ENCODE measurements at regions not wholly inside any gene's neighbourhood (a gene's known extent, or its start where the extent isn't known, plus 50 kb on each side); places are given as distances from the start of the nearest gene placed in this dataset.

DNA sequence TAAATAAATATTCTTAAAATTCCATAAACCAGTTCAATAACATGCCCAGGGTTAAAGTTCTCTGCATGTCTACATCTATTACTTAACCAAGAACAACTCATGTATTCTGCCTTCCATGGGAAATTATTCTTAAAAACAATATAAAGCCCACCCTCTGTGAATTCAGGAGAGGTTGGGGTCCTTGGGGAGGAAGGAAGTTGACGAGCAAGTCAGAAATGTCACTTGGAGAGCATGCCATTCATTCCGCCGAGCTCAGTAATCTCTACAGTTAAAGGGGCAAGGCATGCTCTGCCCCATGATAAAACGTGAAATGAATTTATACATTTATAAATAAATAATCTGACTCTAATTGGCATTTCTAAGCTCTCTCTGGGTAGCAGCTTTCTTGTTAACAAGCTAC lies 405.1 kb downstream of the TOX3 start:
- H3K9ac ChIP-seq (ENCODE audit: insufficient read depth in 1 of 2, low read length in 2 of 2): no peak overlapping the region
- no peaks in the 10 kb centered on the region for H3K27me3 ChIP-seq (ENCODE audit: control insufficient read depth in 3 of 3, insufficient read depth in 3 of 3, low read length in 2 of 3)
- no peak overlapping the region for H3K27ac ChIP-seq (ENCODE audit: low read depth in 1 of 2, low read length in 1 of 2)
- H3K4me1 ChIP-seq (ENCODE audit: control insufficient read depth in 5 of 5, insufficient read depth in 5 of 5, low read length in 5 of 5): no peaks in the 10 kb centered on the region
- TF ChIP-seq, protein P1, sequence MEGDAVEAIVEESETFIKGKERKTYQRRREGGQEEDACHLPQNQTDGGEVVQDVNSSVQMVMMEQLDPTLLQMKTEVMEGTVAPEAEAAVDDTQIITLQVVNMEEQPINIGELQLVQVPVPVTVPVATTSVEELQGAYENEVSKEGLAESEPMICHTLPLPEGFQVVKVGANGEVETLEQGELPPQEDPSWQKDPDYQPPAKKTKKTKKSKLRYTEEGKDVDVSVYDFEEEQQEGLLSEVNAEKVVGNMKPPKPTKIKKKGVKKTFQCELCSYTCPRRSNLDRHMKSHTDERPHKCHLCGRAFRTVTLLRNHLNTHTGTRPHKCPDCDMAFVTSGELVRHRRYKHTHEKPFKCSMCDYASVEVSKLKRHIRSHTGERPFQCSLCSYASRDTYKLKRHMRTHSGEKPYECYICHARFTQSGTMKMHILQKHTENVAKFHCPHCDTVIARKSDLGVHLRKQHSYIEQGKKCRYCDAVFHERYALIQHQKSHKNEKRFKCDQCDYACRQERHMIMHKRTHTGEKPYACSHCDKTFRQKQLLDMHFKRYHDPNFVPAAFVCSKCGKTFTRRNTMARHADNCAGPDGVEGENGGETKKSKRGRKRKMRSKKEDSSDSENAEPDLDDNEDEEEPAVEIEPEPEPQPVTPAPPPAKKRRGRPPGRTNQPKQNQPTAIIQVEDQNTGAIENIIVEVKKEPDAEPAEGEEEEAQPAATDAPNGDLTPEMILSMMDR (IDR thresholded peaks at IDR 0.05; ENCODE audit: control extremely low read depth, extremely low read depth): no peak
- ATAC-seq (ENCODE audit: insufficient read depth, low FRiP score) (no peak), DNase-seq (no peak)
- WGBS, 2 donors: 31 to 49% methylated on average over 4 of the region's 4 CpGs
- no peaks in the 10 kb centered on the region for H3K9me3 ChIP-seq (ENCODE audit: control insufficient read depth in 4 of 4, insufficient read depth in 3 of 4, low read length in 3 of 4)
- H3K36me3 ChIP-seq (ENCODE audit: control insufficient read depth in 4 of 4, insufficient read depth in 4 of 4, low read length in 4 of 4): no peaks in the 10 kb centered on the region
- no peak overlapping the region for H3K4me3 ChIP-seq

DNA sequence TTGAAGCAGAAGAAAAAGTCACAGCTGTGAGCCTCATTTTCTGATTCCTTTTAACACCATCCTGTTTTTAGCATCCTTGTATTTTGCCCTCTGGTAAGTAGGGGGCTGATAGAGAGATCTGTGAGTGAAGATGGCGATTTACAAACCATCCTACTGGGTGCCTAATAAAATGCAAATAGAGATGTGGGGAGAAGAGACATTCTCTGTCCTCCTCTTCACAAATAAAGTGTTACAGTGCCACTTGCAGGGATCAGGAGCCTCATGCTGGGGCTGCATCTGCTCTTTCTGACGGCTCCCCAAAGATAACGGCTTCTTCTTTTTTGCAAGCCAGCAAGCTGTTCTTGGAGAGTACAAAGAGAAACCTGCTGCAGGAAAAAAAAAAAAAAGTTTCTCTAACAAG lies 418.6 kb downstream of the TOX3 start:
- ATAC-seq (ENCODE audit: insufficient read depth, low FRiP score): no peak
- peak in 1 of 3 donors; percentile 1 for DNase-seq
- Histone ChIP-seq H3K4me3 (no peak overlapping the region), H3K9ac (ENCODE audit: insufficient read depth in 1 of 2, low read length in 2 of 2) (no peak overlapping the region), H3K9me3 (ENCODE audit: control insufficient read depth in 4 of 4, insufficient read depth in 3 of 4, low read length in 3 of 4) (no peaks in the 10 kb centered on the region), H3K36me3 (ENCODE audit: control insufficient read depth in 4 of 4, insufficient read depth in 4 of 4, low read length in 4 of 4) (no peaks in the 10 kb centered on the region), H3K4me1 (ENCODE audit: control insufficient read depth in 5 of 5, insufficient read depth in 5 of 5, low read length in 5 of 5) (peaks cover 0 to 2% (median 0%) of the 10 kb centered on the region in 5 donors), H3K27ac (ENCODE audit: low read depth in 1 of 2, low read length in 1 of 2) (no peak overlapping the region), H3K27me3 (ENCODE audit: control insufficient read depth in 3 of 3, insufficient read depth in 3 of 3, low read length in 2 of 3) (no peaks in the 10 kb centered on the region)
- TF ChIP-seq, protein P1 (IDR thresholded peaks at IDR 0.05; ENCODE audit: control extremely low read depth, extremely low read depth): no peak
- 33 to 41% methylated on average over 3 of the region's 3 CpGs for WGBS, 2 donors

DNA sequence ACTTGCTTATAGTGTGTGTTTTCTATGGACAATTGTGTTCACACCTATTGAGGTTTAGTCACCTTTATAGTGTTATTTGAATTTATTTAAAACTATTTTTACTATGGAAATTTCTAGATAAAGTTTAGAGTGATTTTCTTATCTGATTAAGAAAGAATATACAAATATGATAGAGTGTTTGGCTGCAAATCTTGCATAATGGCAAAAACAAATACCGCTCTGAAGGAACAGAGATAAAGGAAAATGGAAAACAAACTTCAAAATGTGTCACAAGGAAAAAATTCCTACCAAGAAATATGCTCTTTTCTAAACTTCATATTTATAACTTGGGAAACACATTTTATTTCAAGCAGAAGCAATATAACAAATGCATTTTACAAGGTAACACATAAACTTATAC lies 423.1 kb downstream of the TOX3 start:
- WGBS, 2 donors: 56 to 79% methylated on average over 1 of the region's 1 CpG

More for the DNA sequence above, 423.1 kb downstream of the TOX3 start:
- no peaks in the 10 kb centered on the region for H3K4me1 ChIP-seq (ENCODE audit: control insufficient read depth in 5 of 5, insufficient read depth in 5 of 5, low read length in 5 of 5)
- H3K27ac ChIP-seq (ENCODE audit: low read depth in 1 of 2, low read length in 1 of 2): no peak overlapping the region
- no peak for ATAC-seq (ENCODE audit: insufficient read depth, low FRiP score)
- H3K9me3 ChIP-seq (ENCODE audit: control insufficient read depth in 4 of 4, insufficient read depth in 3 of 4, low read length in 3 of 4): no peaks in the 10 kb centered on the region
- no peaks in the 10 kb centered on the region for H3K36me3 ChIP-seq (ENCODE audit: control insufficient read depth in 4 of 4, insufficient read depth in 4 of 4, low read length in 4 of 4)
- no peak overlapping the region for H3K4me3 ChIP-seq
- H3K27me3 ChIP-seq (ENCODE audit: control insufficient read depth in 3 of 3, insufficient read depth in 3 of 3, low read length in 2 of 3): no peaks in the 10 kb centered on the region
- TF ChIP-seq, protein P1 (IDR thresholded peaks at IDR 0.05; ENCODE audit: control extremely low read depth, extremely low read depth): no peak
- DNase-seq: no peak
- no peak overlapping the region for H3K9ac ChIP-seq (ENCODE audit: insufficient read depth in 1 of 2, low read length in 2 of 2)

Measured in lung (tissue), 11 donors.